Pancreas (tissue), 10 donors: ENCODE measurements at regions not wholly inside any gene's neighbourhood (a gene's known extent, or its start where the extent isn't known, plus 50 kb on each side); places are given as distances from the start of the nearest gene placed in this dataset.

Source experiments
- ATAC-seq, 4 donors: fragments of 200-7000 bp; cut with Tn5 transposase; one replicate each; pipeline versions ENCODE4 v1.8.0 to v1.9.1; 2020; ENCODE audit warnings: mild to moderate bottlenecking in 4 of 4, moderate library complexity in 4 of 4
- DNase-seq, 6 donors: peaks; one replicate each; pipeline ENCODE4 v3.0.0-alpha.2; 2020
- FAIRE-seq: peaks from 2 replicates; lab custom pipeline; 2012; peaks lifted over from hg19 to GRCh38; lab: Jason Lieb, UNC
- H3K27ac ChIP-seq, 4 donors: fragments of 200-600 bp; sonication (generic); 1 replicate in 3 of 4; 2 replicates in 1 of 4; pipeline versions ENCODE4 v1.5.0 to v1.8.0; 2020
- H3K27me3 ChIP-seq, 4 donors: fragments of 200-600 bp; one replicate each; pipeline ENCODE4 v1.8.0; 2021
- H3K36me3 ChIP-seq, 3 donors: fragments of 200-600 bp; sonication (generic) in 1 of 3; one replicate each; pipeline versions ENCODE4 v1.5.0 to v1.8.0; 2020 to 2021
- H3K4me1 ChIP-seq, 3 donors: fragments of 200-600 bp; one replicate each; pipeline ENCODE4 v1.8.0; 2021
- H3K4me3 ChIP-seq, 4 donors: fragments of 200-600 bp; sonication (generic) in 2 of 4; one replicate each; pipeline versions ENCODE4 v1.5.0 to v1.8.0; 2020 to 2021
- H3K9me3 ChIP-seq, 4 donors: fragments of 200-600 bp; one replicate each; pipeline ENCODE4 v1.8.0; 2021
- WGBS, 2 donors: extraction: QIAGEN DNeasy Blood & Tissue Kit; methylation state at CpG; one replicate each; pipeline ENCODE4 v1.1.7; 2013; 5-methylcytosine and 5-hydroxymethylcytosine counted together
- intact Hi-C, 3 donors: fragments of 100-400 bp; cut with DNase I; formaldehyde crosslinking; loops; one replicate each; pipeline versions ENCODE4 v1.11.1 to v1.14.2; 2022
- TF ChIP-seq, protein P1 (sequence below), 4 donors: fragments of 200-600 bp; sonication (generic) in 3 of 4; IDR thresholded peaks; one replicate each; pipeline versions ENCODE4 v1.5.0 to v1.8.0; 2021; ENCODE audit warnings: antibody characterized with exemption in 4 of 4
- donor health status: healthy with polysubstance abuse.
- donor health status: DM: no; HTN: no; CAD: no; lungs with moderate emphysema.
- donor health status: DM: no; HTN: no; CAD: no.
- donor health status: control.
- donor health status: control.
- donor health status: Bipolar disorder and iron deficiency.
- donor health status: DM: yes; HTN: yes; CAD: no.
- donor health status: DM: no; HTN: no; CAD: no.
- donor health status: DM: no; HTN: no; CAD: no.
- donor health status: DM: yes; HTN: yes; CAD: no.

DNA sequence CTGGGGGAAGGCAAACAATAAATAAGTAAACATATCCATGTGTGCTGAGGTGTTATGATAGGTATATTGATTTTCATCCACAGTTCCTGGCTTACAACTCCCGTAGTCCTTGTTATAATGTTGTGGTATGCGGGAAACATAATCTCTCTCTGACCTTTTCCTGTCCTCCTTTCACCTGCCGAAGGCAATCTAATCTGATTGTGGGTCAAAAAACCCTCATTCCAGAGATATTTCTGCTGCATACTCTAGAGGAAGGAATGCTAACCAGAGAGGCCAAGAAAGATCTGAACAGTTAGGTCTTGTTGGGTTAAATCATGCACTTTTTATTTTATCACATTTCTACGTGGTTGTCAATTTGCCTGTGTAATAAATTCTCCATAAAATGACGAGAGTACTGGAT, 383.6 kb upstream of the SEMA6D start:
- Histone ChIP-seq H3K27me3 (no peaks in the 10 kb centered on the region), H3K9me3 (no peaks in the 10 kb centered on the region), H3K4me3 (no peak overlapping the region), H3K36me3 (no peaks in the 10 kb centered on the region), H3K4me1 (peaks cover 0 to 12% (median 7%) of the 10 kb centered on the region in 3 donors), H3K27ac (no peak overlapping the region)
- peak in 1 of 4 donors; percentile 47 for ATAC-seq
- DNase-seq, result no peak
- TF ChIP-seq, protein P1, sequence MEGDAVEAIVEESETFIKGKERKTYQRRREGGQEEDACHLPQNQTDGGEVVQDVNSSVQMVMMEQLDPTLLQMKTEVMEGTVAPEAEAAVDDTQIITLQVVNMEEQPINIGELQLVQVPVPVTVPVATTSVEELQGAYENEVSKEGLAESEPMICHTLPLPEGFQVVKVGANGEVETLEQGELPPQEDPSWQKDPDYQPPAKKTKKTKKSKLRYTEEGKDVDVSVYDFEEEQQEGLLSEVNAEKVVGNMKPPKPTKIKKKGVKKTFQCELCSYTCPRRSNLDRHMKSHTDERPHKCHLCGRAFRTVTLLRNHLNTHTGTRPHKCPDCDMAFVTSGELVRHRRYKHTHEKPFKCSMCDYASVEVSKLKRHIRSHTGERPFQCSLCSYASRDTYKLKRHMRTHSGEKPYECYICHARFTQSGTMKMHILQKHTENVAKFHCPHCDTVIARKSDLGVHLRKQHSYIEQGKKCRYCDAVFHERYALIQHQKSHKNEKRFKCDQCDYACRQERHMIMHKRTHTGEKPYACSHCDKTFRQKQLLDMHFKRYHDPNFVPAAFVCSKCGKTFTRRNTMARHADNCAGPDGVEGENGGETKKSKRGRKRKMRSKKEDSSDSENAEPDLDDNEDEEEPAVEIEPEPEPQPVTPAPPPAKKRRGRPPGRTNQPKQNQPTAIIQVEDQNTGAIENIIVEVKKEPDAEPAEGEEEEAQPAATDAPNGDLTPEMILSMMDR (IDR thresholded peaks at IDR 0.05), result no peak
- no peak for FAIRE-seq
- WGBS, 2 donors, result 32 to 33% methylated on average over 5 of the region's 5 CpGs
- intact Hi-C loops, result no loop called here

DNA sequence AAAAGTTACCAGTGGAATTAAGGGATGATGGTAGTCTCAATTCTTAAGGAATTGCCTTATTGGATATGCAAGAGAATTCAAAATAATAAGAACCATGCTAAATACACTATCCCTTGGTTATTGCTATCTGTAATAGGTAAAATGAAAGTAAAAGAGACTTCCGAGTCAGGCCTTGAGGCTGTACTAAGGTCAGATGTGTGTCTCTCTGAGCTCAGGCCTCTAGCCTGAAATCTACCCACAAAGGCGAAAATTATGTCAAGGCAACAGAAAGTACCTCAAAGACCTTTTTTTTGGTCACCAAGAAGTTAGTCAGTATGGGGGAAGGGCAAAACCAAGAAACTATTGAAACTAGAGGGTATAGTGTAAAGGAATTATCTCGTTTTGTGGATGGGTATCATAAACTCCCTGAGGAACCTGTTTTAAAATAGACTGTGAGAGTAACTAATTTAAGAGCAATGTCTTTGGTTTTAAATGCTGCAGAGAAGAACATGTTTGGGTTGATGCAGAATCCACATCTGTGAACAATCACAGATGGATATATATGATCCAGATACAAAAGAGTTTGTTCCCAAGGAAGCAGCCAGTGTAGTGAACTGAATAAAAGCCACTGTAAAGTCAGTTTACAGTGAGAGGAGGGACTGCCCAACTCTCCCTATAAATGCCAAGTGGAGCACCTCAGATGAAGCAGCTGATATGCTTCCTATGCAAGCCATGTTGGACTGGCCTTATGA, 382.3 kb upstream of the SEMA6D start:
- Histone ChIP-seq H3K27me3 (no peaks in the 10 kb centered on the region), H3K36me3 (no peaks in the 10 kb centered on the region), H3K4me3 (no peak overlapping the region), H3K9me3 (no peaks in the 10 kb centered on the region), H3K27ac (no peak overlapping the region), H3K4me1 (peaks cover 0 to 12% (median 7%) of the 10 kb centered on the region in 3 donors)
- ATAC-seq, result no peak
- TF ChIP-seq, protein P1 (IDR thresholded peaks at IDR 0.05), result no peak
- 85 to 89% methylated on average over 3 of the region's 3 CpGs for WGBS, 2 donors
- FAIRE-seq, result no peak
- no peak for DNase-seq
- intact Hi-C loops, result no loop called here

DNA sequence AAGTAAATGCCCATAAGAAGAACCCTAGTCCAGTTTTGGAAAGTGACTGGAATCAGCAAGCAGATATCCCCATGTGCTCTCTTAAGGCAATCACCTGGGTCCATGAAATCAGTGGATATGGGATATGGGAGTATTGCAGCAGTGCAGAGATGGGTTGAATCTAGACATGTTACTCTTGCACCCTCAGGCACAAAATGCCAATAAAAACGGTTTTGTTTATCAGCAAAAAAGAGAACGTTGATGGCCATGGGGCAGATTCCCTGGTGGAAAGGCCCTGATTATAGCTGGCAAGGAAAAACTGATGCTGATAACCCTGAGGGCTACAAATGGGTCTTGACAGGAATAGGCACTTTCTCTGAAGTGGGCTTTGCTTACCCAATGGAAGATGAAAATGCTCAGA, 380.2 kb upstream of the SEMA6D start:
- intact Hi-C loops, result no loop called here
- H3K4me1 ChIP-seq, result peaks cover 0 to 5% (median 3%) of the 10 kb centered on the region in 3 donors
- no peak overlapping the region for H3K4me3 ChIP-seq
- H3K27ac ChIP-seq, result no peak overlapping the region
- H3K9me3 ChIP-seq, result no peaks in the 10 kb centered on the region
- H3K27me3 ChIP-seq, result no peaks in the 10 kb centered on the region
- TF ChIP-seq, protein P1 (IDR thresholded peaks at IDR 0.05), result no peak
- ATAC-seq, result no peak
- 51 to 59% methylated on average over 2 of the region's 2 CpGs for WGBS, 2 donors
- no peak for DNase-seq
- H3K36me3 ChIP-seq, result no peaks in the 10 kb centered on the region
- FAIRE-seq, result no peak

DNA sequence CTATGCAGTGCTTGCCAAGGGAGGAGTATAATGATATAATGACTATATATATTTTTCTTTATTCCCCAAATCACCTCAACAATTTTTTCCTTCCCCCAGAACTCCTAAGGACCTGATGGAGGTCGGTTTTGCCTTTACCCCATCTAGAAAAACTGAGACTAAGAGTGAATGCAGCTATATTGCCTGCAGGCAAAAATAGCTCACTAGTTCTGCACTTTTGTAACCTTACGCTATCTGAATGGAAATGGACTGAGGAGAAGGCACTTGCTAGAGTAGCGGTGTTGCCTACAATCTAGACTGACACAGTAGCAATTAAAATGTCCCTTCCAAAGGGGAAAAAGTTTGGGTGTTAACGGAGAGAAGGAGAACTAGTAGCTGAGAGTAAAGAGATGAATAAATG, 379.5 kb upstream of the SEMA6D start:
- 79 to 86% methylated on average over 4 of the region's 4 CpGs for WGBS, 2 donors
- TF ChIP-seq, protein P1 (IDR thresholded peaks at IDR 0.05), result no peak
- no peak for ATAC-seq
- no peaks in the 10 kb centered on the region for H3K27me3 ChIP-seq
- intact Hi-C loops, result no loop called here
- FAIRE-seq, result no peak
- H3K4me3 ChIP-seq, result no peak overlapping the region
- DNase-seq, result no peak
- H3K27ac ChIP-seq, result no peak overlapping the region
- no peaks in the 10 kb centered on the region for H3K9me3 ChIP-seq
- no peaks in the 10 kb centered on the region for H3K36me3 ChIP-seq
- no peaks in the 10 kb centered on the region for H3K4me1 ChIP-seq

DNA sequence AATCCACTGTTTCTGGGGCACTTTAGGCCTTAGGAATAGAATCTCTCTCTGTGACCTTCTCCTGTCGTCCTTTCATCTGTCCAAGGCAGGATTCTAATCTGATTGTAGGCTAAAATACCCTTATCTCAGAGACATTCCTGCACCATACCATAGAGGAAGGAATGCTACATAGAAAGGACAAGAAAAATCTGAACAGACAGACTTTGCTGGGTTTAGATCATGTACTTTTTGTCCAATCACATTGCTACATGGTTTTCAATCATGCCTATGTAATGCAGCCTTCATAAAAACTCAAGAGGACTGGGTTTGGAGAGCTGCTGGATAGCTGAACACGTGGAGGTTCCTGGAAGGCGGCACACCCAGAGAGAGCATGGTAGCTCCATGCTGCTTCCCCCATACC, 378.5 kb upstream of the SEMA6D start:
- Histone ChIP-seq H3K4me1 (no peaks in the 10 kb centered on the region), H3K27me3 (no peaks in the 10 kb centered on the region), H3K36me3 (no peaks in the 10 kb centered on the region), H3K27ac (no peak overlapping the region), H3K4me3 (no peak overlapping the region), H3K9me3 (no peaks in the 10 kb centered on the region)
- DNase-seq, result no peak
- intact Hi-C loops, result no loop called here
- TF ChIP-seq, protein P1 (IDR thresholded peaks at IDR 0.05), result no peak
- WGBS, 2 donors, result 69 to 73% methylated on average over 3 of the region's 3 CpGs
- FAIRE-seq, result no peak
- no peak for ATAC-seq
